HCT116 (cell line): ENCODE measurements at regions not wholly inside any gene's neighbourhood (a gene's known extent, or its start where the extent isn't known, plus 50 kb on each side); places are given as distances from the start of the nearest gene placed in this dataset.

ENCODE experiments used
- ATAC-seq: fragments of 200-7000 bp; cut with Tn5 transposase; 2 replicates; pipeline ENCODE4 v1.9.1; 2020; ENCODE audit warnings: mild to moderate bottlenecking, moderate library complexity
- BruUV-seq: library from RNA; stranded (reverse); fragments of 400-500 nt; replicated peaks from 2 replicates; lab custom pipeline; 2021; lab: Mats Ljungman, UMichigan
- CTCF ChIA-PET: fragments of 300-600 bp; sonication (Branson Sonifier 250); formaldehyde crosslinking; loops from one replicate; lab custom pipeline; 2021; ENCODE audit warnings: antibody characterized with exemption; lab: Charles Lee
- POLR2A ChIA-PET: fragments of 300-600, 350-600 bp; sonication (Branson Sonifier 250); formaldehyde crosslinking; loops from one replicate; lab custom pipeline; 2021; ENCODE audit warnings: antibody characterized with exemption; lab: Charles Lee
- RAD21 ChIA-PET, 2 experiments: fragments of 300-600 bp; sonication (Branson Sonifier 250); formaldehyde crosslinking; loops; one replicate each; lab custom pipeline; 2023; ENCODE audit warnings: low total read pairs in 2 of 2; ENCODE audit not compliant: uncharacterized antibody in 2 of 2, unreplicated experiment in 2 of 2, low non-redundant PET in 1 of 2; lab: Charles Lee
- DNase-seq: peaks from one replicate; pipeline ENCODE4 v3.0.0-alpha.2; 2010; ENCODE audit warnings: low read depth, low spot score
- H2AFZ ChIP-seq: fragments of 200-600 bp; shearing (Covaris generic), sonication (generic); 2 replicates; pipeline ENCODE4 v1.6.1; 2017; ENCODE audit warnings: low read depth, mixed run types, mixed read lengths, antibody characterized with exemption, low read length; ENCODE audit not compliant: poor library complexity, severe bottlenecking
- H3K27ac ChIP-seq: 2 replicates; pipeline ENCODE4 v1.5.1; 2012; ENCODE audit warnings: low read depth, low read length
- H3K27me3 ChIP-seq: fragments of 200-600 bp; sonication (generic); 2 replicates; pipeline ENCODE4 v1.6.1; 2016; ENCODE audit warnings: mixed run types, low read length, mixed read lengths; ENCODE audit not compliant: insufficient read depth
- H3K36me3 ChIP-seq, 2 experiments: fragments of 200-500 bp in 1 of 2; fragments of 200-600 bp in 1 of 2; sonication (Bioruptor generic) in 1 of 2; sonication (generic) in 1 of 2; 2 replicates each; pipeline versions ENCODE4 v1.5.1 to v1.6.1; 2014 to 2016; ENCODE audit warnings: low read length in 2 of 2, inconsistent platforms in 1 of 2, mixed read lengths in 1 of 2, mixed run types in 1 of 2; ENCODE audit not compliant: insufficient read depth in 2 of 2, control insufficient read depth in 1 of 2
- H3K4me1 ChIP-seq, 2 experiments: fragments of 200-600 bp in 1 of 2; sonication (generic) in 1 of 2; 2 replicates each; pipeline versions ENCODE4 v1.5.1 to v1.6.1; 2012 to 2017; ENCODE audit warnings: low read length in 2 of 2, inconsistent platforms in 1 of 2, mild to moderate bottlenecking in 1 of 2, mixed read lengths in 1 of 2, mixed run types in 1 of 2, moderate library complexity in 1 of 2; ENCODE audit not compliant: insufficient read depth in 2 of 2, control insufficient read depth in 1 of 2
- H3K4me2 ChIP-seq: fragments of 200-600 bp; sonication (generic); 2 replicates; pipeline ENCODE4 v1.6.1; 2017; ENCODE audit warnings: mixed run types, low read length, mixed read lengths
- H3K4me3 ChIP-seq, 2 experiments: fragments of 200-600 bp in 1 of 2; sonication (generic) in 1 of 2; replicated peaks in 1 of 2; 2 replicates each; pipeline ENCODE4 v1.5.1; 2011 to 2016; ENCODE audit warnings: low read length in 2 of 2, control low read depth in 1 of 2, low read depth in 1 of 2, mild to moderate bottlenecking in 1 of 2, mixed read lengths in 1 of 2, mixed run types in 1 of 2
- H3K79me2 ChIP-seq: fragments of 200-600 bp; sonication (generic); 2 replicates; pipeline ENCODE4 v1.6.1; 2017; ENCODE audit warnings: mild to moderate bottlenecking, mixed run types, low read length, moderate library complexity, mixed read lengths; ENCODE audit not compliant: insufficient read depth
- H3K9ac ChIP-seq: fragments of 200-600 bp; sonication (generic); 2 replicates; pipeline ENCODE4 v1.6.1; 2016; ENCODE audit warnings: low read length, mixed read lengths
- H3K9me2 ChIP-seq: fragments of 200-600 bp; sonication (generic), shearing (Covaris generic); 2 replicates; pipeline ENCODE4 v1.6.1; 2017; ENCODE audit warnings: mixed run types, mild to moderate bottlenecking, moderate library complexity; ENCODE audit not compliant: insufficient read depth
- H3K9me3 ChIP-seq, 2 experiments: fragments of 200-500 bp in 1 of 2; fragments of 200-600 bp in 1 of 2; sonication (Bioruptor generic) in 1 of 2; sonication (generic) in 1 of 2; 2 replicates each; pipeline ENCODE4 v1.6.1; 2014 to 2017; ENCODE audit warnings: low read length in 2 of 2, mixed read lengths in 2 of 2, inconsistent platforms in 1 of 2, low read depth in 1 of 2, mild to moderate bottlenecking in 1 of 2, mixed run types in 1 of 2, moderate library complexity in 1 of 2; ENCODE audit not compliant: control insufficient read depth in 1 of 2, insufficient read depth in 1 of 2
- H4K20me1 ChIP-seq: fragments of 200-600 bp; sonication (generic), shearing (Covaris generic); 2 replicates; pipeline ENCODE4 v1.6.1; 2017; ENCODE audit warnings: mixed run types, mild to moderate bottlenecking, moderate library complexity; ENCODE audit not compliant: insufficient read depth
- CBX3 ChIP-seq: IDR thresholded peaks from 2 replicates; pipeline ENCODE4 v1.6.1; 2012; ENCODE audit warnings: low read depth
- CEBPB ChIP-seq: IDR thresholded peaks from 2 replicates; pipeline ENCODE4 v1.6.1; 2012; ENCODE audit warnings: low read depth
- CTCF ChIP-seq, 3 experiments: fragments of 200-600 bp in 1 of 3; sonication (generic) in 1 of 3; IDR thresholded peaks in 2 of 3; conservative IDR thresholded peaks in 1 of 3; 2 replicates each; pipeline ENCODE4 v1.5.1; 2012 to 2017; ENCODE audit warnings: low read depth in 2 of 3, low read length in 2 of 3, antibody characterized with exemption in 1 of 3, borderline replicate concordance in 1 of 3, control low read depth in 1 of 3, mild to moderate bottlenecking in 1 of 3, mixed read lengths in 1 of 3, mixed run types in 1 of 3, moderate library complexity in 1 of 3; ENCODE audit not compliant: insufficient read depth in 1 of 3
- EGR1 ChIP-seq: IDR thresholded peaks from 2 replicates; pipeline ENCODE4 v1.6.1; 2012; ENCODE audit warnings: low read depth
- EZH2phosphoT487 ChIP-seq: fragments of 200-600 bp; IDR thresholded peaks from 2 replicates; pipeline ENCODE4 v1.6.1; 2018; ENCODE audit warnings: antibody characterized with exemption, borderline replicate concordance
- FOSL1 ChIP-seq: IDR thresholded peaks from 2 replicates; pipeline ENCODE4 v1.6.1; 2012; ENCODE audit warnings: low read depth
- JUND ChIP-seq: IDR thresholded peaks from 2 replicates; pipeline ENCODE4 v1.6.1; 2012
- POLR2AphosphoS5 ChIP-seq: IDR thresholded peaks from 2 replicates; pipeline ENCODE4 v1.6.1; 2011; ENCODE audit warnings: mild to moderate bottlenecking, low read depth, low read length, moderate library complexity
- REST ChIP-seq: IDR thresholded peaks from 2 replicates; pipeline ENCODE4 v1.6.1; 2012; ENCODE audit warnings: low read depth
- SP1 ChIP-seq: IDR thresholded peaks from 2 replicates; pipeline ENCODE4 v1.6.1; 2012; ENCODE audit warnings: low read depth
- SRF ChIP-seq: IDR thresholded peaks from 2 replicates; pipeline ENCODE4 v1.6.1; 2012; ENCODE audit warnings: low read depth
- ZBTB33 ChIP-seq: IDR thresholded peaks from 2 replicates; pipeline ENCODE4 v1.6.1; 2011; ENCODE audit warnings: mild to moderate bottlenecking, low read length, moderate library complexity; ENCODE audit not compliant: insufficient replicate concordance; ENCODE audit errors: extremely low read depth
- ZFX ChIP-seq: fragments of 450-650 bp; IDR thresholded peaks from 2 replicates; pipeline ENCODE4 v1.6.1; 2017
- ZNF274 ChIP-seq: fragments of 200-500 bp; sonication (Bioruptor generic); IDR thresholded peaks from 2 replicates; pipeline ENCODE4 v1.6.1; 2014; ENCODE audit warnings: mild to moderate bottlenecking, low read depth, low read length, inconsistent platforms
- intact Hi-C: fragments of 100-400 bp; cut with micrococcal nuclease; formaldehyde crosslinking; loops from 2 replicates; pipeline ENCODE4 v1.10.0; 2022
- TF ChIP-seq, protein P1 (sequence below): IDR thresholded peaks from 2 replicates; pipeline ENCODE4 v1.6.1; 2012

GRCh38 chr4:58368221-58368620 is 1258.0 kb upstream of the IGFBP7 start:
- Histone ChIP-seq H3K9me3 (peaks cover 3 to 16% of the 10 kb centered on the region in 2 experiments; a peak in 2 of 4 replicates), H3K27ac (no peak overlapping the region), H3K79me2 (no peaks in the 10 kb centered on the region), H3K9ac (no peak overlapping the region), H2AFZ (no peak overlapping the region), H3K9me2 (no peaks in the 10 kb centered on the region), H4K20me1 (no peaks in the 10 kb centered on the region), H3K36me3 (no peaks in the 10 kb centered on the region), H3K4me1 (no peaks in the 10 kb centered on the region), H3K27me3 (no peaks in the 10 kb centered on the region), H3K4me2 (no peak overlapping the region), H3K4me3 (no peak overlapping the region)
- ChIA-PET CTCF (no interaction called here), POLR2A (no interaction called here), RAD21 (no interaction called here)
- TF ChIP-seq POLR2AphosphoS5: no peak
- no peak for TF ChIP-seq SRF
- TF ChIP-seq ZFX: no peak
- TF ChIP-seq EZH2phosphoT487: no peak
- TF ChIP-seq CBX3: no peak
- TF ChIP-seq SP1: no peak
- TF ChIP-seq JUND: no peak
- TF ChIP-seq FOSL1: no peak
- TF ChIP-seq CTCF (IDR thresholded peaks at IDR 0.05 in 2 of 3, conservative IDR thresholded peaks at IDR 0.05 in 1 of 3; ENCODE audit: borderline replicate concordance in 1 of 3, insufficient read depth in 1 of 3, low read depth in 2 of 3, low read length in 2 of 3): no peak
- no peak for TF ChIP-seq EGR1
- TF ChIP-seq ZBTB33: no peak
- no peak for TF ChIP-seq CEBPB
- TF ChIP-seq, protein P1, sequence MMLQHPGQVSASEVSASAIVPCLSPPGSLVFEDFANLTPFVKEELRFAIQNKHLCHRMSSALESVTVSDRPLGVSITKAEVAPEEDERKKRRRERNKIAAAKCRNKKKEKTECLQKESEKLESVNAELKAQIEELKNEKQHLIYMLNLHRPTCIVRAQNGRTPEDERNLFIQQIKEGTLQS: no peak
- no peak for TF ChIP-seq REST
- no peak for TF ChIP-seq ZNF274
- intact Hi-C loops: no loop called here
- DNase-seq (no peak), ATAC-seq (no peak)
- BruUV-seq: no TSS peak
